Tongue (tissue), 1 donor: ENCODE measurements at regions not wholly inside any gene's neighbourhood (a gene's known extent, or its start where the extent isn't known, plus 50 kb on each side); places are given as distances from the start of the nearest gene placed in this dataset.

Experiments used
- DNase-seq: peaks from one replicate; pipeline ENCODE4 v3.0.0-alpha.2; 2015

GRCh38 chr18:72180689-72181088 is 363.5 kb downstream of the CBLN2 start:
- no peak for DNase-seq

GRCh38 chr18:72174972-72175649 is 369.0 kb downstream of the CBLN2 start:
- DNase-seq = no peak

GRCh38 chr18:72171596-72171995 is 372.5 kb downstream of the CBLN2 start:
- DNase-seq = no peak

- no peak for DNase-seq
Measured at GRCh38 chr18:72161691-72162090, 382.5 kb downstream of the CBLN2 start.

GRCh38 chr18:72160510-72161445 is 383.4 kb downstream of the CBLN2 start:
- DNase-seq = peak; percentile 42

- peak; percentile 45 for DNase-seq
Measured at GRCh38 chr18:72155327-72155726, 388.8 kb downstream of the CBLN2 start.

- no peak for DNase-seq
Measured at GRCh38 chr18:72154926-72155325, 389.2 kb downstream of the CBLN2 start.

GRCh38 chr18:72152935-72153334 is 391.2 kb downstream of the CBLN2 start:
- no peak for DNase-seq

- no peak for DNase-seq
Measured at GRCh38 chr18:72147830-72148229, 396.3 kb downstream of the CBLN2 start.

- no peak for DNase-seq
Measured at GRCh38 chr18:72140007-72140406, 404.1 kb downstream of the CBLN2 start.

GRCh38 chr18:72128649-72129048 is 415.5 kb downstream of the CBLN2 start:
- DNase-seq = no peak

GRCh38 chr18:72122103-72122502 is 422.0 kb downstream of the CBLN2 start:
- no peak for DNase-seq

GRCh38 chr18:72119082-72119481 is 425.1 kb downstream of the CBLN2 start:
- DNase-seq = no peak

GRCh38 chr18:72114801-72115594 is 429.1 kb downstream of the CBLN2 start:
- DNase-seq = no peak

- peak; percentile 29 for DNase-seq
Measured at GRCh38 chr18:72107647-72108383, 436.3 kb downstream of the CBLN2 start.

- no peak for DNase-seq
Measured at GRCh38 chr18:72104851-72105250, 439.3 kb downstream of the CBLN2 start.

GRCh38 chr18:72102412-72102811 is 441.7 kb downstream of the CBLN2 start:
- DNase-seq = no peak

GRCh38 chr18:72100465-72101004 is 443.6 kb downstream of the CBLN2 start:
- no peak for DNase-seq

GRCh38 chr18:72091369-72091768 is 452.8 kb downstream of the CBLN2 start:
- no peak for DNase-seq

- DNase-seq = no peak
Measured at GRCh38 chr18:72089432-72089831, 454.7 kb downstream of the CBLN2 start.

GRCh38 chr18:72086421-72086820 is 457.7 kb downstream of the CBLN2 start:
- peak; percentile 25 for DNase-seq

- DNase-seq = no peak
Measured at GRCh38 chr18:72075040-72075439, 469.1 kb downstream of the CBLN2 start.
